ENCODE measurements at regions not wholly inside any gene's neighbourhood (a gene's known extent, or its start where the extent isn't known, plus 50 kb on each side); places are given as distances from the start of the nearest gene placed in this dataset.

DNA sequence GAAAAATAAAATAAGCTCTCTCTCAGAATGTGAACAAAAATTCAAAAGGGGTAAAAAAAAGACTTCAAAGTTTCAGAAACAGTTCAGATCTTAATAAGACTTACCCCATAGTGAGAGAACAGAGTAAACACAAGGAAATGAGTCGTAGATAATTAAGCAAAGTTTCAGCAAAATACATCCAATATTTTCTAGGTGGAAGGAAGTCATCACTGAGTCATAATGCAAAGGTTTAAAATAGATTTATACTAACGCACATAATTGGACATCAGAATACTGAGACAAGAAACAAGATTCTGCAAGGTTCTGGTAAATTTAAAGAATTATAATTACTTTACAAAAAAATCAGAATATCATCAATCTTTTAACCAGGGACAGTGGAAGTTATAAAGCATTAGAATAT, 1370.7 kb upstream of the ATXN8OS start:
- ChIA-PET POLR2A (ENCODE audit: partially characterized antibody) (no interaction called here), CTCF (ENCODE audit: partially characterized antibody) (no interaction called here)
- Histone ChIP-seq H4K8ac (ENCODE audit: extremely low read depth, insufficient read depth, low read length) (no peak overlapping the region), H3K9ac (replicated peaks in 1 of 4; ENCODE audit: extremely low read depth in 1 of 4, low read depth in 3 of 4, low read length in 3 of 4) (no peak overlapping the region), H3K4me2 (ENCODE audit: insufficient read depth in 1 of 2, low read depth in 2 of 2, low read length in 2 of 2) (no peak overlapping the region), H3K56ac (replicated peaks; ENCODE audit: insufficient read length, low read depth, low read length) (no peak overlapping the region), H3K18ac (ENCODE audit: extremely low read depth, low read length) (no peak overlapping the region), H2BK12ac (ENCODE audit: low read depth, low read length) (no peak overlapping the region), H3K9me3 (ENCODE audit: insufficient read depth in 2 of 2, low read depth in 1 of 2, low read length in 1 of 2) (no peaks in the 10 kb centered on the region), H3K27me3 (replicated peaks in 1 of 4; ENCODE audit: control insufficient read depth in 3 of 4, extremely low read depth in 1 of 4, insufficient read depth in 3 of 4, low read length in 3 of 4) (no peaks in the 10 kb centered on the region), H2AFZ (ENCODE audit: low read length) (no peak overlapping the region), H2BK15ac (ENCODE audit: low read length) (no peak overlapping the region), H2BK20ac (ENCODE audit: low read length) (no peak overlapping the region), H4K91ac (replicated peaks; ENCODE audit: insufficient read length, low read length) (no peak overlapping the region), H3K79me1 (ENCODE audit: low read depth, low read length) (no peaks in the 10 kb centered on the region), H2BK120ac (replicated peaks; ENCODE audit: low read depth, low read length) (no peak overlapping the region), H3K79me2 (ENCODE audit: control insufficient read depth in 1 of 2, insufficient read depth in 2 of 2, low read length in 2 of 2) (no peaks in the 10 kb centered on the region), H3K14ac (ENCODE audit: insufficient read length) (no peak overlapping the region), H3K23ac (ENCODE audit: insufficient read length) (no peak overlapping the region), H2BK5ac (ENCODE audit: low read depth, low read length) (no peak overlapping the region), H3K4me3 (ENCODE audit: extremely low read depth in 1 of 4, insufficient read depth in 2 of 4, low read depth in 3 of 4, low read length in 4 of 4) (no peak overlapping the region), H3K4ac (replicated peaks; ENCODE audit: insufficient read length, low read depth, low read length) (no peak overlapping the region), H4K20me1 (replicated peaks in 1 of 2; ENCODE audit: control insufficient read depth in 1 of 2, insufficient read depth in 2 of 2, low read length in 2 of 2) (no peaks in the 10 kb centered on the region), H2AK5ac (ENCODE audit: low read depth, low read length) (no peak overlapping the region), H3K23me2 (ENCODE audit: low read depth, low read length) (no peaks in the 10 kb centered on the region), H4K5ac (ENCODE audit: insufficient read length, low read depth, low read length) (no peak overlapping the region), H3K27ac (ENCODE audit: low read depth, low read length) (no peak overlapping the region), H3K36me3 (ENCODE audit: control insufficient read depth in 2 of 4, insufficient read depth in 4 of 4, low read length in 3 of 4) (no peaks in the 10 kb centered on the region), H3K4me1 (replicated peaks in 1 of 4; ENCODE audit: control insufficient read depth in 3 of 4, insufficient read depth in 4 of 4, low read length in 3 of 4) (no peaks in the 10 kb centered on the region)
- 88% methylated on average over 2 of the region's 2 CpGs; no CpG with 5 or more reads in 1 of the 2 experiments for WGBS, 2 experiments (ENCODE audit: extremely low coverage in 1 of 2, insufficient coverage in 1 of 2, insufficient read length in 1 of 2, insufficient replicate concordance in 2 of 2, low coverage in 1 of 2, low lambda C conversion rate in 2 of 2, missing lambda C conversion rate in 1 of 2)
- no peak for TF ChIP-seq RNF2 (IDR thresholded peaks at IDR 0.05; ENCODE audit: borderline replicate concordance, low read depth, low read length, missing control alignments, poor library complexity, severe bottlenecking)
- TF ChIP-seq ASH2L (IDR thresholded peaks at IDR 0.05; ENCODE audit: low read length) = no peak
- TF ChIP-seq TAF1 (IDR thresholded peaks at IDR 0.05; ENCODE audit: low read depth, low read length) = no peak
- TF ChIP-seq, protein P1, sequence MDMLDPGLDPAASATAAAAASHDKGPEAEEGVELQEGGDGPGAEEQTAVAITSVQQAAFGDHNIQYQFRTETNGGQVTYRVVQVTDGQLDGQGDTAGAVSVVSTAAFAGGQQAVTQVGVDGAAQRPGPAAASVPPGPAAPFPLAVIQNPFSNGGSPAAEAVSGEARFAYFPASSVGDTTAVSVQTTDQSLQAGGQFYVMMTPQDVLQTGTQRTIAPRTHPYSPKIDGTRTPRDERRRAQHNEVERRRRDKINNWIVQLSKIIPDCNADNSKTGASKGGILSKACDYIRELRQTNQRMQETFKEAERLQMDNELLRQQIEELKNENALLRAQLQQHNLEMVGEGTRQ (IDR thresholded peaks at IDR 0.05; ENCODE audit: low read length) = no peak
- no peak for TF ChIP-seq RFX5 (IDR thresholded peaks at IDR 0.05; ENCODE audit: borderline replicate concordance, low read depth, low read length)
- DNase-seq (ENCODE audit: low read depth in 1 of 2, low spot score in 2 of 2) (no peak), FAIRE-seq (no peak)

Measured in H1 (cell line).